Astrocyte of the cerebellum (primary cell): ENCODE measurements at regions not wholly inside any gene's neighbourhood (a gene's known extent, or its start where the extent isn't known, plus 50 kb on each side); places are given as distances from the start of the nearest gene placed in this dataset.

ENCODE experiments used
- DNase-seq: peaks from one replicate; pipeline ENCODE4 v3.0.0-alpha.2; 2011; ENCODE audit warnings: low read depth
- H3K4me3 ChIP-seq: 2 replicates; pipeline ENCODE4 v1.5.1; 2011; ENCODE audit warnings: mild to moderate bottlenecking, low read depth, low read length, moderate library complexity
- CTCF ChIP-seq: IDR thresholded peaks from 2 replicates; pipeline ENCODE4 v1.5.1; 2012; ENCODE audit warnings: low read length, low read depth, moderate library complexity, mild to moderate bottlenecking; ENCODE audit errors: missing control alignments
- in situ Hi-C: cut with HindIII; loops from 2 replicates; pipeline ENCODE4 v1.10.0; 2017; ENCODE audit warnings: low sequenced_read_pairs

GRCh38 chr14:105876829-105877228 lies 350.4 kb downstream of the TMEM121 start:
- in situ Hi-C loops, result no loop called here
- no peak for DNase-seq
- no peak overlapping the region for H3K4me3 ChIP-seq
- TF ChIP-seq CTCF, result no peak

GRCh38 chr14:105877645-105878044 lies 351.3 kb downstream of the TMEM121 start:
- H3K4me3 ChIP-seq, result no peak overlapping the region
- DNase-seq, result no peak
- in situ Hi-C loops, result no loop called here
- TF ChIP-seq CTCF, result no peak

GRCh38 chr14:105878125-105878524 lies 351.7 kb downstream of the TMEM121 start:
- no peak for TF ChIP-seq CTCF
- DNase-seq, result no peak
- no peak overlapping the region for H3K4me3 ChIP-seq
- in situ Hi-C loops, result no loop called here

- no peak for DNase-seq
- in situ Hi-C loops, result no loop called here
- no peak for TF ChIP-seq CTCF
- H3K4me3 ChIP-seq, result no peak overlapping the region
Observed at GRCh38 chr14:105878554-105878953, 352.2 kb downstream of the TMEM121 start.

GRCh38 chr14:105879503-105879866 lies 353.1 kb downstream of the TMEM121 start:
- in situ Hi-C loops, result no loop called here
- no peak for DNase-seq
- H3K4me3 ChIP-seq, result no peak overlapping the region
- no peak for TF ChIP-seq CTCF

- in situ Hi-C loops, result no loop called here
- no peak overlapping the region for H3K4me3 ChIP-seq
- DNase-seq, result no peak
- TF ChIP-seq CTCF, result no peak
Observed at GRCh38 chr14:105879867-105880561, 353.6 kb downstream of the TMEM121 start.
